Esophagus squamous epithelium (tissue), 4 donors: ENCODE measurements at regions not wholly inside any gene's neighbourhood (a gene's known extent, or its start where the extent isn't known, plus 50 kb on each side); places are given as distances from the start of the nearest gene placed in this dataset.

ENCODE experiments used
- CTCF ChIP-seq, 6 experiments: fragments of 450-650 bp in 4 of 6; fragments of 200-600 bp in 2 of 6; sonication (generic) in 2 of 6; IDR thresholded peaks; one replicate each; pipeline ENCODE4 v1.5.1; 2016 to 2019; ENCODE audit warnings: antibody characterized with exemption in 6 of 6, mild to moderate bottlenecking in 4 of 6, moderate library complexity in 4 of 6
- POLR2A ChIP-seq, 4 donors: fragments of 450-650 bp; IDR thresholded peaks; one replicate each; pipeline ENCODE4 v1.6.1; 2017; ENCODE audit warnings: antibody characterized with exemption in 4 of 4, mild to moderate bottlenecking in 4 of 4, moderate library complexity in 3 of 4

GRCh38 chr16:73275024-73275423 is 227.1 kb upstream of the ZFHX3 start:
- TF ChIP-seq CTCF (IDR thresholded peaks at IDR 0.05): no peak
- no peak for TF ChIP-seq POLR2A (IDR thresholded peaks at IDR 0.05)
